K562 (cell line): ENCODE measurements at regions not wholly inside any gene's neighbourhood (a gene's known extent, or its start where the extent isn't known, plus 50 kb on each side); places are given as distances from the start of the nearest gene placed in this dataset.

Experiments
- CBX3 ChIP-seq, 2 experiments: IDR thresholded peaks; 1 replicate in 1 of 2; 2 replicates in 1 of 2; pipeline ENCODE4 v1.6.1; 2012; ENCODE audit warnings: inconsistent platforms in 2 of 2, low read length in 2 of 2, borderline replicate concordance in 1 of 2, control low read depth in 1 of 2
- FOXK1 ChIP-seq: sonication (generic); formaldehyde crosslinking; IDR thresholded peaks from 2 replicates; pipeline ENCODE4 v1.8.0; 2022; ENCODE audit warnings: missing genetic modification reagents, mild to moderate bottlenecking, borderline replicate concordance
- PPARD ChIP-seq: fragments of 250-450 bp; sonication (Bioruptor Pico); IDR thresholded peaks from 2 replicates; pipeline ENCODE4 v1.8.0; 2022; ENCODE audit warnings: inconsistent platforms, mild to moderate bottlenecking, moderate library complexity
- PURB ChIP-seq: sonication (generic); formaldehyde crosslinking; IDR thresholded peaks from 2 replicates; pipeline ENCODE4 v1.9.0; 2021; ENCODE audit warnings: low read depth, mild to moderate bottlenecking, missing genetic modification reagents
- ZSCAN29 ChIP-seq: fragments of 450-650 bp; IDR thresholded peaks from 2 replicates; pipeline ENCODE4 v1.6.1; 2017

DNA sequence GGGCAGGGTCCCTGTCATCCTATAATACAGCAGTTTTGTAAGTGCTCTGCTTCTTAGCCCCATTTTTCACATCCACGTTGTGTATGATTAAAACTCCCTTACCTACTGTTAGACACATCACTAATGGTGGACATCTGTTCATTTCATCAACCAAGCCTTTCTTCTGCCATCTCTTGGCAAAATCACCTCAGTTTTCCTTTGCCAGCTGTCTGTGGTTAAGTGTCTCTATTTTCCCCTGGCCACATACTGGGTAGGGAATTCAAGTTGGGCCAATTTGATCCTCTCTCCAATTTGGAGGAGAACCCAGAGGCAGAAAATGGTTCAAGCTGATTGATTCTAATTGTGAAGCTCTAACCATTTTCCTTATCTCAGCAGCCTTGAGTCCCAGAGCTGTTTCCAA, 436.1 kb downstream of the PCDH7 start:
- TF ChIP-seq FOXK1 (CRISPR knock-in tag) = no peak
- no peak for TF ChIP-seq PURB (CRISPR knock-in tag)
- no peak for TF ChIP-seq CBX3 (IDR thresholded peaks at IDR 0.05; ENCODE audit: borderline replicate concordance in 1 of 2, low read length in 2 of 2)
- no peak for TF ChIP-seq ZSCAN29
- TF ChIP-seq PPARD (CRISPR knock-in tag) = no peak
